A549 (cell line): ENCODE measurements at regions not wholly inside any gene's neighbourhood (a gene's known extent, or its start where the extent isn't known, plus 50 kb on each side); places are given as distances from the start of the nearest gene placed in this dataset.

ENCODE experiments used
- ATAC-seq, 2 experiments: fragments of 200-7000 bp in 1 of 2; fragments of >200 bp in 1 of 2; cut with Nextera tagmentation in 1 of 2; cut with Tn5 transposase in 1 of 2; 3 replicates each; pipeline versions ENCODE4 v1.8.0 to v1.9.1; 2018 to 2020; ENCODE audit warnings: mild to moderate bottlenecking in 1 of 2, moderate library complexity in 1 of 2
- CTCF ChIA-PET: fragments of 300-600 bp; sonication (Branson Sonifier 250); formaldehyde crosslinking; extraction: SDS; loops from one replicate; lab custom pipeline; 2021; ENCODE audit warnings: antibody characterized with exemption, inconsistent platforms; lab: Yijun Ruan, JAX
- POLR2A ChIA-PET: fragments of 350-600 bp; formaldehyde crosslinking; extraction: SDS; loops from one replicate; lab custom pipeline; 2021; ENCODE audit warnings: antibody characterized with exemption, inconsistent platforms; lab: Yijun Ruan, JAX
- DNase-seq, 2 experiments: peaks; one replicate each; pipeline versions ENCODE4 v3.0.0 to v3.0.0-alpha.2; 2011 to 2016; ENCODE audit warnings: low read depth in 1 of 2, low spot score in 1 of 2
- FAIRE-seq: peaks from 2 replicates; lab custom pipeline; 2011; peaks lifted over from hg19 to GRCh38; lab: Jason Lieb, UNC
- H3K27ac ChIP-seq, 2 experiments: fragments of >200 bp; sonication (Bioruptor Twin); formaldehyde crosslinking; 3 replicates each; pipeline ENCODE4 v1.5.1; 2016 to 2017
- H3K4me1 ChIP-seq: fragments of >200 bp; sonication (Bioruptor Twin); formaldehyde crosslinking; 3 replicates; pipeline ENCODE4 v1.6.1; 2016
- H3K4me2 ChIP-seq: fragments of >200 bp; sonication (Bioruptor Twin); formaldehyde crosslinking; 3 replicates; pipeline ENCODE4 v1.6.1; 2016
- H3K4me3 ChIP-seq: fragments of >200 bp; sonication (Bioruptor Twin); formaldehyde crosslinking; 3 replicates; pipeline ENCODE4 v1.5.1; 2016
- H3K9me3 ChIP-seq: fragments of >200 bp; sonication (Bioruptor Twin); formaldehyde crosslinking; 3 replicates; pipeline ENCODE4 v1.6.1; 2016
- CBX2 ChIP-seq: fragments of 200-600 bp; sonication (generic); IDR thresholded peaks from 2 replicates; pipeline ENCODE4 v1.6.1; 2016; ENCODE audit warnings: low read depth, mild to moderate bottlenecking, borderline replicate concordance
- CEBPB ChIP-seq, 2 experiments: fragments of >200 bp in 1 of 2; sonication (Bioruptor Twin) in 1 of 2; formaldehyde crosslinking in 1 of 2; IDR thresholded peaks; 2 replicates each; pipeline ENCODE4 v1.6.1; 2012 to 2016
- EHF ChIP-seq: fragments of 250-450 bp; sonication (Bioruptor Pico); IDR thresholded peaks from 2 replicates; pipeline ENCODE4 v1.5.0; 2020; ENCODE audit warnings: mild to moderate bottlenecking
- EP300 ChIP-seq, 2 experiments: fragments of >200 bp; sonication (Bioruptor Twin); formaldehyde crosslinking; IDR thresholded peaks; 2 replicates in 1 of 2; 3 replicates in 1 of 2; pipeline ENCODE4 v1.6.1; 2016 to 2017
- ESRRA ChIP-seq: fragments of 150-350 bp; IDR thresholded peaks from 2 replicates; pipeline ENCODE4 v1.6.1; 2014; ENCODE audit warnings: mild to moderate bottlenecking, low read length, borderline replicate concordance
- FOSB ChIP-seq: fragments of 250-450 bp; sonication (Bioruptor Pico); IDR thresholded peaks from 2 replicates; pipeline ENCODE4 v1.5.0; 2020; ENCODE audit warnings: mild to moderate bottlenecking, moderate library complexity
- FOXS1 ChIP-seq: fragments of 250-450 bp; sonication (Bioruptor Pico); IDR thresholded peaks from 2 replicates; pipeline ENCODE4 v1.5.0; 2020; ENCODE audit warnings: mild to moderate bottlenecking, moderate library complexity
- GATA3 ChIP-seq: IDR thresholded peaks from 2 replicates; pipeline ENCODE4 v1.6.1; 2012; ENCODE audit warnings: borderline replicate concordance
- HDAC2 ChIP-seq: fragments of 200-600 bp; sonication (generic); IDR thresholded peaks from 2 replicates; pipeline ENCODE4 v1.6.1; 2016
- HES2 ChIP-seq: fragments of >200 bp; sonication (Bioruptor Twin); formaldehyde crosslinking; IDR thresholded peaks from 2 replicates; pipeline ENCODE4 v1.6.1; 2016
- HOXA7 ChIP-seq: fragments of 250-450 bp; sonication (Bioruptor Pico); IDR thresholded peaks from 2 replicates; pipeline ENCODE4 v1.5.0; 2020; ENCODE audit warnings: mild to moderate bottlenecking, moderate library complexity
- HOXB13 ChIP-seq: fragments of 250-450 bp; sonication (Bioruptor Pico); IDR thresholded peaks from 2 replicates; pipeline ENCODE4 v1.5.0; 2020; ENCODE audit warnings: low read depth, mild to moderate bottlenecking, moderate library complexity
- HOXB5 ChIP-seq: fragments of 250-450 bp; sonication (Bioruptor Pico); IDR thresholded peaks from 2 replicates; pipeline ENCODE4 v1.5.0; 2020; ENCODE audit warnings: mild to moderate bottlenecking, moderate library complexity
- KDM1A ChIP-seq: fragments of 200-600 bp; sonication (generic); IDR thresholded peaks from 2 replicates; pipeline ENCODE4 v1.6.1; 2016; ENCODE audit warnings: low read depth, mild to moderate bottlenecking
- KDM5A ChIP-seq: fragments of 200-600 bp; sonication (generic); IDR thresholded peaks from 2 replicates; pipeline ENCODE4 v1.6.1; 2016; ENCODE audit warnings: antibody characterized with exemption, mild to moderate bottlenecking
- MAFK ChIP-seq: fragments of 450-650 bp; IDR thresholded peaks from 2 replicates; pipeline ENCODE4 v1.6.1; 2014; ENCODE audit not compliant: partially characterized antibody
- MAZ ChIP-seq: fragments of 150-350 bp; IDR thresholded peaks from 2 replicates; pipeline ENCODE4 v1.6.1; 2014; ENCODE audit warnings: antibody characterized with exemption, low read depth, low read length, borderline replicate concordance
- MYC ChIP-seq: IDR thresholded peaks from 2 replicates; pipeline ENCODE4 v1.6.1; 2012; ENCODE audit warnings: mild to moderate bottlenecking, inconsistent platforms, low read length, improper control_type of control experiment, borderline replicate concordance
- NFE2L2 ChIP-seq: fragments of 150-350 bp; conservative IDR thresholded peaks from 2 replicates; pipeline ENCODE4 v1.6.1; 2014; ENCODE audit warnings: low read length
- NPAS2 ChIP-seq: fragments of 250-450 bp; sonication (Bioruptor Pico); IDR thresholded peaks from 2 replicates; pipeline ENCODE4 v1.8.0; 2022; ENCODE audit warnings: mild to moderate bottlenecking, moderate library complexity, borderline replicate concordance
- PBX3 ChIP-seq: IDR thresholded peaks from 2 replicates; pipeline ENCODE4 v1.6.1; 2012
- RARB ChIP-seq: fragments of 250-450 bp; sonication (Bioruptor Pico); IDR thresholded peaks from 2 replicates; pipeline ENCODE4 v1.8.0; 2021; ENCODE audit warnings: mild to moderate bottlenecking, moderate library complexity
- RCOR1 ChIP-seq: fragments of 150-350 bp; IDR thresholded peaks from 2 replicates; pipeline ENCODE4 v1.6.1; 2014; ENCODE audit warnings: antibody characterized with exemption, low read length, low read depth
- RFX5 ChIP-seq: fragments of 450-650 bp; IDR thresholded peaks from 2 replicates; pipeline ENCODE4 v1.7.1; 2014; ENCODE audit warnings: antibody characterized with exemption, mild to moderate bottlenecking, moderate library complexity
- RNF2 ChIP-seq: fragments of 200-600 bp; sonication (generic); IDR thresholded peaks from 2 replicates; pipeline ENCODE4 v1.6.1; 2016; ENCODE audit warnings: low read depth, mild to moderate bottlenecking, antibody characterized with exemption, moderate library complexity, borderline replicate concordance
- TFCP2L1 ChIP-seq: fragments of 250-450 bp; sonication (Bioruptor Pico); IDR thresholded peaks from 2 replicates; pipeline ENCODE4 v1.5.0; 2021; ENCODE audit warnings: mild to moderate bottlenecking
- TP53 ChIP-seq: fragments of 250-450 bp; sonication (Bioruptor Pico); IDR thresholded peaks from 2 replicates; pipeline ENCODE4 v1.5.0; 2021; ENCODE audit warnings: mild to moderate bottlenecking, moderate library complexity
- ZNF302 ChIP-seq: fragments of 250-450 bp; sonication (Bioruptor Pico); IDR thresholded peaks from 2 replicates; pipeline ENCODE4 v1.9.0; 2021; ENCODE audit warnings: inconsistent platforms, mild to moderate bottlenecking, moderate library complexity
- WGBS: methylation state at CpG from one replicate; pipeline ENCODE4 v1.1.6; 2017; ENCODE audit errors: missing lambda C conversion rate; 5-methylcytosine and 5-hydroxymethylcytosine counted together
- TF ChIP-seq, protein P1 (sequence below): fragments of >200 bp; sonication (Bioruptor Twin); formaldehyde crosslinking; IDR thresholded peaks from 3 replicates; pipeline ENCODE4 v1.6.1; 2016
- TF ChIP-seq, protein P2 (sequence below): fragments of 250-450 bp; sonication (Bioruptor Pico); IDR thresholded peaks from 2 replicates; pipeline ENCODE4 v1.5.0; 2020; ENCODE audit warnings: low read depth, mild to moderate bottlenecking, moderate library complexity
- TF ChIP-seq, protein P3 (sequence below): fragments of >200 bp; sonication (Bioruptor Twin); formaldehyde crosslinking; IDR thresholded peaks from 3 replicates; pipeline ENCODE4 v1.5.1; 2016
- TF ChIP-seq, protein P4 (sequence below): fragments of 250-450 bp; sonication (Bioruptor Pico); IDR thresholded peaks from 2 replicates; pipeline ENCODE4 v1.5.0; 2021; ENCODE audit warnings: mild to moderate bottlenecking, moderate library complexity, borderline replicate concordance

DNA sequence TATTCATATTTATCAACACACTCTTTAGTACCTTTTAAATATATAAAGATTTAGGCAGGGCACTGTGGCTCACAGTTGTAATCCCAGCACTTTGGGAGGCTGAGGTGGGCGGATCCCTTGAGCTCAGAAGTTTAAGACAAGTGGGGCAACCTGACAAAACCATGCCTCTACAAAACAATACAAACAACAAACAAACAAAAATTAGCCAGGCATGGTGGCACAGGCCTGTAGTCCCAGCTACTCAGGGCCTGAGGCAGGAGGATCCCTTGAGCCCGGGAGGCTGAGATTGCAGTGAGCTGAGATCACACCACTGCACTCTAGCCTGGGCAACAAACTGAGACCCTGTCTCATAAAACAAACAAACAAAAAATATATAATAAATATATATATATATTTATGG, 1748.3 kb upstream of the PCDH20 start:
- H3K4me2 ChIP-seq: no peak overlapping the region
- H3K4me3 ChIP-seq: no peak overlapping the region
- 59% methylated on average over 2 of the region's 2 CpGs for WGBS
- ATAC-seq (no peak), DNase-seq (no peak), FAIRE-seq (no peak)
- TF ChIP-seq RFX5: no peak
- TF ChIP-seq GATA3: no peak
- TF ChIP-seq ESRRA: no peak
- TF ChIP-seq RNF2: no peak
- TF ChIP-seq MAZ: no peak
- no peak for TF ChIP-seq TFCP2L1 (CRISPR knock-in tag)
- TF ChIP-seq RARB (CRISPR knock-in tag): no peak
- TF ChIP-seq MAFK: no peak
- no peak for TF ChIP-seq MYC
- TF ChIP-seq HES2: no peak
- TF ChIP-seq HOXB5 (CRISPR knock-in tag): no peak
- TF ChIP-seq EHF (CRISPR knock-in tag): no peak
- no peak for TF ChIP-seq KDM5A
- no peak for TF ChIP-seq CEBPB (IDR thresholded peaks at IDR 0.05)
- no peak for TF ChIP-seq FOSB (CRISPR knock-in tag)
- TF ChIP-seq HOXA7 (CRISPR knock-in tag): no peak
- TF ChIP-seq TP53: no peak
- TF ChIP-seq RCOR1: no peak
- TF ChIP-seq ZNF302 (CRISPR knock-in tag): no peak
- no peaks in the 10 kb centered on the region for H3K9me3 ChIP-seq
- ChIA-PET POLR2A (no interaction called here), CTCF (no interaction called here)
- H3K27ac ChIP-seq: no peak overlapping the region
- H3K4me1 ChIP-seq: no peaks in the 10 kb centered on the region

GRCh38 chr13:63161219-63161618, 1745.6 kb upstream of the PCDH20 start:
- DNase-seq: no peak
- H3K9me3 ChIP-seq: no peaks in the 10 kb centered on the region
- no peak for TF ChIP-seq MAFK
- TF ChIP-seq, protein P1, sequence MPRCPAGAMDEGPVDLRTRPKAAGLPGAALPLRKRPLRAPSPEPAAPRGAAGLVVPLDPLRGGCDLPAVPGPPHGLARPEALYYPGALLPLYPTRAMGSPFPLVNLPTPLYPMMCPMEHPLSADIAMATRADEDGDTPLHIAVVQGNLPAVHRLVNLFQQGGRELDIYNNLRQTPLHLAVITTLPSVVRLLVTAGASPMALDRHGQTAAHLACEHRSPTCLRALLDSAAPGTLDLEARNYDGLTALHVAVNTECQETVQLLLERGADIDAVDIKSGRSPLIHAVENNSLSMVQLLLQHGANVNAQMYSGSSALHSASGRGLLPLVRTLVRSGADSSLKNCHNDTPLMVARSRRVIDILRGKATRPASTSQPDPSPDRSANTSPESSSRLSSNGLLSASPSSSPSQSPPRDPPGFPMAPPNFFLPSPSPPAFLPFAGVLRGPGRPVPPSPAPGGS: no peak
- TF ChIP-seq KDM1A: no peak
- no peak for TF ChIP-seq EP300 (IDR thresholded peaks at IDR 0.05)
- no peak overlapping the region for H3K27ac ChIP-seq
- no peak for ATAC-seq
- ChIA-PET POLR2A (no interaction called here), CTCF (no interaction called here)
- H3K4me1 ChIP-seq: no peaks in the 10 kb centered on the region
- no peak overlapping the region for H3K4me3 ChIP-seq
- FAIRE-seq: no peak
- no peak overlapping the region for H3K4me2 ChIP-seq
- 26% methylated on average over 1 of the region's 1 CpG for WGBS

DNA sequence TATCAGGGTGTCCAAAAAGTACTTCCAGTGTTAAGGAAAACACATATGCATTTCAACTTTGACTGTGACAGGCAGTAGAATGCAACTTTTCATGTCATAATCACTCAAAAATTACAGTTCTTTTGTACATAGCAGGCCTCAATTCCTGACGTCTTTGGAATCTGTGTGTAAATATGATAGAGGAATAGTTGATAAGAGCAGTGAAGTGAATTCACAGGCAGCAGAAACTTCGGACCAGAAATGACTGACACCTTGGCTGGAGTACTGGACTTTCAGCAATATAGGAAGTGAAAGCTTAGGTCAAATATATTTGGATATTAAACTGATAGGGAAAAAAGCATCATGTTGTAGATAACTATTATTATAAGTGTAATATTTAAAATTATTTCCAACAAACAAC, 1741.2 kb upstream of the PCDH20 start:
- Histone ChIP-seq H3K4me3 (no peak overlapping the region), H3K27ac (no peak overlapping the region), H3K4me1 (no peaks in the 10 kb centered on the region), H3K4me2 (no peak overlapping the region), H3K9me3 (no peaks in the 10 kb centered on the region)
- FAIRE-seq: no peak
- ChIA-PET CTCF (no interaction called here), POLR2A (no interaction called here)
- ATAC-seq: no peak
- WGBS: 31% methylated on average over 2 of the region's 2 CpGs
- DNase-seq: no peak
- no peak for TF ChIP-seq NPAS2
- TF ChIP-seq, protein P2, sequence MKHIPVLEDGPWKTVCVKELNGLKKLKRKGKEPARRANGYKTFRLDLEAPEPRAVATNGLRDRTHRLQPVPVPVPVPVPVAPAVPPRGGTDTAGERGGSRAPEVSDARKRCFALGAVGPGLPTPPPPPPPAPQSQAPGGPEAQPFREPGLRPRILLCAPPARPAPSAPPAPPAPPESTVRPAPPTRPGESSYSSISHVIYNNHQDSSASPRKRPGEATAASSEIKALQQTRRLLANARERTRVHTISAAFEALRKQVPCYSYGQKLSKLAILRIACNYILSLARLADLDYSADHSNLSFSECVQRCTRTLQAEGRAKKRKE: no peak
- no peak for TF ChIP-seq NFE2L2
- TF ChIP-seq, protein P3, sequence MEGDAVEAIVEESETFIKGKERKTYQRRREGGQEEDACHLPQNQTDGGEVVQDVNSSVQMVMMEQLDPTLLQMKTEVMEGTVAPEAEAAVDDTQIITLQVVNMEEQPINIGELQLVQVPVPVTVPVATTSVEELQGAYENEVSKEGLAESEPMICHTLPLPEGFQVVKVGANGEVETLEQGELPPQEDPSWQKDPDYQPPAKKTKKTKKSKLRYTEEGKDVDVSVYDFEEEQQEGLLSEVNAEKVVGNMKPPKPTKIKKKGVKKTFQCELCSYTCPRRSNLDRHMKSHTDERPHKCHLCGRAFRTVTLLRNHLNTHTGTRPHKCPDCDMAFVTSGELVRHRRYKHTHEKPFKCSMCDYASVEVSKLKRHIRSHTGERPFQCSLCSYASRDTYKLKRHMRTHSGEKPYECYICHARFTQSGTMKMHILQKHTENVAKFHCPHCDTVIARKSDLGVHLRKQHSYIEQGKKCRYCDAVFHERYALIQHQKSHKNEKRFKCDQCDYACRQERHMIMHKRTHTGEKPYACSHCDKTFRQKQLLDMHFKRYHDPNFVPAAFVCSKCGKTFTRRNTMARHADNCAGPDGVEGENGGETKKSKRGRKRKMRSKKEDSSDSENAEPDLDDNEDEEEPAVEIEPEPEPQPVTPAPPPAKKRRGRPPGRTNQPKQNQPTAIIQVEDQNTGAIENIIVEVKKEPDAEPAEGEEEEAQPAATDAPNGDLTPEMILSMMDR: no peak
- TF ChIP-seq, protein P4, sequence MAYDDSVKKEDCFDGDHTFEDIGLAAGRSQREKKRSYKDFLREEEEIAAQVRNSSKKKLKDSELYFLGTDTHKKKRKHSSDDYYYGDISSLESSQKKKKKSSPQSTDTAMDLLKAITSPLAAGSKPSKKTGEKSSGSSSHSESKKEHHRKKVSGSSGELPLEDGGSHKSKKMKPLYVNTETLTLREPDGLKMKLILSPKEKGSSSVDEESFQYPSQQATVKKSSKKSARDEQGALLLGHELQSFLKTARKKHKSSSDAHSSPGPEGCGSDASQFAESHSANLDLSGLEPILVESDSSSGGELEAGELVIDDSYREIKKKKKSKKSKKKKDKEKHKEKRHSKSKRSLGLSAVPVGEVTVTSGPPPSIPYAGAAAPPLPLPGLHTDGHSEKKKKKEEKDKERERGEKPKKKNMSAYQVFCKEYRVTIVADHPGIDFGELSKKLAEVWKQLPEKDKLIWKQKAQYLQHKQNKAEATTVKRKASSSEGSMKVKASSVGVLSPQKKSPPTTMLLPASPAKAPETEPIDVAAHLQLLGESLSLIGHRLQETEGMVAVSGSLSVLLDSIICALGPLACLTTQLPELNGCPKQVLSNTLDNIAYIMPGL: no peak
- no peak for TF ChIP-seq FOXS1
- TF ChIP-seq HDAC2: no peak
- no peak for TF ChIP-seq PBX3
- TF ChIP-seq HOXB13 (CRISPR knock-in tag): no peak
- no peak for TF ChIP-seq CBX2
